ENCODE measurements at regions not wholly inside any gene's neighbourhood (a gene's known extent, or its start where the extent isn't known, plus 50 kb on each side); places are given as distances from the start of the nearest gene placed in this dataset.

DNA sequence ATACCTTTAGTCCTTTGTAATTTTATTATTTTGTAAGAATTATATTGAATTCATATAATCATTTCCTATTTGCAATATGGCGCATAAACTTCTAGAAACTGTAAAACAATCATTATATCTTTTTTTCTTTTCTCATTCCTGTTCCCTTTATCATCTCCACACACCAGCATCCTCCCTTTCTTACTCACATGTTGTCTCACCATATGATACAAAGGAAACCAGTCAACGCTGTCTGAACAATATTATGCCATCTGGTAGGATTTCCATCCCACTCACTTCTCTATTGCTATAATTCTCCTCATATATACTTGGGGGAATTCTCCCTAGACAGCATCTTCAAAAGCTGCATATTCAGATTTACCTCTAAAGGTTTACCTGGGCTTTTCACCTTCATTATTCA is 389.8 kb downstream of the NDFIP2 start:
- Histone ChIP-seq H3K36me3 (ENCODE audit: control insufficient read depth, insufficient read depth, low read length) (no peaks in the 10 kb centered on the region), H3K27me3 (ENCODE audit: control insufficient read depth, insufficient read depth, low read length) (no peaks in the 10 kb centered on the region), H3K4me3 (ENCODE audit: low read depth, low read length) (no peak overlapping the region)
- no peak for DNase-seq (ENCODE audit: low read depth)
- TF ChIP-seq, protein P1, sequence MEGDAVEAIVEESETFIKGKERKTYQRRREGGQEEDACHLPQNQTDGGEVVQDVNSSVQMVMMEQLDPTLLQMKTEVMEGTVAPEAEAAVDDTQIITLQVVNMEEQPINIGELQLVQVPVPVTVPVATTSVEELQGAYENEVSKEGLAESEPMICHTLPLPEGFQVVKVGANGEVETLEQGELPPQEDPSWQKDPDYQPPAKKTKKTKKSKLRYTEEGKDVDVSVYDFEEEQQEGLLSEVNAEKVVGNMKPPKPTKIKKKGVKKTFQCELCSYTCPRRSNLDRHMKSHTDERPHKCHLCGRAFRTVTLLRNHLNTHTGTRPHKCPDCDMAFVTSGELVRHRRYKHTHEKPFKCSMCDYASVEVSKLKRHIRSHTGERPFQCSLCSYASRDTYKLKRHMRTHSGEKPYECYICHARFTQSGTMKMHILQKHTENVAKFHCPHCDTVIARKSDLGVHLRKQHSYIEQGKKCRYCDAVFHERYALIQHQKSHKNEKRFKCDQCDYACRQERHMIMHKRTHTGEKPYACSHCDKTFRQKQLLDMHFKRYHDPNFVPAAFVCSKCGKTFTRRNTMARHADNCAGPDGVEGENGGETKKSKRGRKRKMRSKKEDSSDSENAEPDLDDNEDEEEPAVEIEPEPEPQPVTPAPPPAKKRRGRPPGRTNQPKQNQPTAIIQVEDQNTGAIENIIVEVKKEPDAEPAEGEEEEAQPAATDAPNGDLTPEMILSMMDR (IDR thresholded peaks at IDR 0.05; ENCODE audit: insufficient read depth, low read length, poor library complexity, severe bottlenecking), result no peak

DNA sequence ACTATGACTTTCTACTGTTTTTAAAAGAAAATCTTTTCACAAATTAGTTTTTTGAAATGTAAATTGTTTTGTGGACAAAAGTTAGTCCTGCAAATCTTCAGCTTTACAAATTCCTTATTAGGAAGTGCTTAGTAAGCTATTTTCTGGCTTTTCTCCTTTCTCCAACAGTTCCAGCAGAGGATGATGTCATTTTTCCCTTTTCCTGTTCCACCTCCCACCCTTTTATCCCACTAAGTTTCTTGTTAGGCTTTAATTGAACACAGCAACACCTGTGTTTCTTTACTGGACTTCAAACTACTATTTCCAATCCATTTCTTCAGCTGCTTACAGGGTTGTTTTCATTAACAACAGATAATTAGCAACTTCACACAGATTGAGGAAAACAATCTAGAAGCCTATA is 389.2 kb downstream of the NDFIP2 start:
- TF ChIP-seq, protein P1 (IDR thresholded peaks at IDR 0.05; ENCODE audit: insufficient read depth, low read length, poor library complexity, severe bottlenecking), result no peak
- DNase-seq (ENCODE audit: low read depth), result peak; percentile 14
- Histone ChIP-seq H3K27me3 (ENCODE audit: control insufficient read depth, insufficient read depth, low read length) (no peaks in the 10 kb centered on the region), H3K36me3 (ENCODE audit: control insufficient read depth, insufficient read depth, low read length) (no peaks in the 10 kb centered on the region), H3K4me3 (ENCODE audit: low read depth, low read length) (no peak overlapping the region)

DNA sequence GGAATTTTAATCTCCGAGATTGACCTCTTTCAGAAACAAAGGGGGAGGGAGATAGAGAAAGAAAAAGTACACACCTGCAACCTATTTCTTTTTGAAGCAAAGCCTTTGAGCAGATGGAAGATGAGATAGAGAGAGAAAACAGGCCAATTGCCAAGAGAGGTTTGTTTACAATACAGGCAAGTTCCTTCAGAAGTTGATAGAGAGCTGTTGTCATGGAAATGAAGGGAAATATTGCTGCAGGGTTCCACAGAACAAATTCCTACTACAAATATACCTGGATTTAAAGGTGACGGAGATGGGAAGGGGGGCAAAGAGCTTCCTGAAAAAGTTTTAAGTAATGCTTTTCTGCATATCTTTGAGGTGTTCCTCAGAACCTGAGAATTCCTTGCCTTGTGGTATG is 388.4 kb downstream of the NDFIP2 start:
- no peaks in the 10 kb centered on the region for H3K36me3 ChIP-seq (ENCODE audit: control insufficient read depth, insufficient read depth, low read length)
- TF ChIP-seq, protein P1 (IDR thresholded peaks at IDR 0.05; ENCODE audit: insufficient read depth, low read length, poor library complexity, severe bottlenecking), result no peak
- DNase-seq (ENCODE audit: low read depth), result peak; percentile 41
- H3K27me3 ChIP-seq (ENCODE audit: control insufficient read depth, insufficient read depth, low read length), result no peaks in the 10 kb centered on the region
- no peak overlapping the region for H3K4me3 ChIP-seq (ENCODE audit: low read depth, low read length)

DNA sequence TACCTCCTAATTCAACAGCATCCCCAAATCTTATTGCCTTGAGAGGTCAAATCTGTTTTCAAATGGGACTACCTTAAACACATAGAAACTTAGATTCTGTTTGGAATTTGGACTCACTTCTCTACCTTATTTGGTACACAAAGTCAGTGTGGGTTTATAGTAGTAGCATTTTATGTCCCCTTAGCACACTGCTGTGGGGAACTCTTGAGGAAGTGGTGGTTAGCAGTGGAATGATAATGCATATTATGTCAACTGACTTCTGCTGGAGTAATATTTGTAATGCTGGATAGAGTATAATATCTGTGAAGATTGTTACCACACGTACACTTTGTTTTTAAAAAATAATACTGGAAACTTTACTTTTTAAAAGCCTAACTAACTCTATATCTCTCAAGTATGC is 386.3 kb downstream of the NDFIP2 start:
- Histone ChIP-seq H3K4me3 (ENCODE audit: low read depth, low read length) (no peak overlapping the region), H3K36me3 (ENCODE audit: control insufficient read depth, insufficient read depth, low read length) (no peaks in the 10 kb centered on the region), H3K27me3 (ENCODE audit: control insufficient read depth, insufficient read depth, low read length) (no peaks in the 10 kb centered on the region)
- DNase-seq (ENCODE audit: low read depth), result no peak
- TF ChIP-seq, protein P1 (IDR thresholded peaks at IDR 0.05; ENCODE audit: insufficient read depth, low read length, poor library complexity, severe bottlenecking), result no peak

DNA sequence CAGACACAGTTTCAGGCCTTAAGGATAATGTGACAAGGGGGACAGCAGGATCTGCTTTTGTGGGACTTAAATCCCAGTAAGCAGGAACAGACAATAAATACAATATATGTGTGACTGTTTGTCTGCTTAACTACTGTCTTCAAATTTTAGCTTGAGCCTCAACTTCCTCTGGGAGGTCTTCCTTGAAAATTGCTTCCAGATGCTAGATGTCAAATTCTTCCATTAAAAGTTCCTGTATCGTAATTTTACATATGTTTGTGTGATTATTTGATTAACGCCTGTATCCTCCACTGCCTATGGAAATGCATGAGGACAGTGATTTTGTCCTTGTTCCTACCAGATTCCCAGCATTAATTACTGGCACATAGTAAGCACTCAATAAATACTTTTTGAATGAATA is 385.5 kb downstream of the NDFIP2 start:
- DNase-seq (ENCODE audit: low read depth), result no peak
- H3K4me3 ChIP-seq (ENCODE audit: low read depth, low read length), result no peak overlapping the region
- TF ChIP-seq, protein P1 (IDR thresholded peaks at IDR 0.05; ENCODE audit: insufficient read depth, low read length, poor library complexity, severe bottlenecking), result no peak
- H3K36me3 ChIP-seq (ENCODE audit: control insufficient read depth, insufficient read depth, low read length), result no peaks in the 10 kb centered on the region
- no peaks in the 10 kb centered on the region for H3K27me3 ChIP-seq (ENCODE audit: control insufficient read depth, insufficient read depth, low read length)

DNA sequence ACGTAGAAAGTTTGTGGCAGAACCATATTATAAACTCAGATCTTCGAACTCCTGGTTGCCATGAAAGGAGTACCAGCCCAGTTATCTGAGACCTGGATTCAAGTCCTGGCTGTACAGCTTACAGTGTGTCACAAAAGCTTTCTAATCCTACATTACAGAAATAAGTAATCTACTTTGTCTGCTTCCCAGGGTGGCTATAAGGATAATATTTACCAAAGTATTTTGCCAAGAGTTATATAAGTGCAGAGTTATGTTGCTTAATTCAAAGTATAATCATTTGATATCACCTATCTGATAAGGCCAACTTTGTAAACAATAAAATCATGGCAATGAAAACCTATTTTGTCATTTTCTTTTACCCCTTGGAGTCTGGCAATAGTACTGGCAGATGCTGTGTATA is 381.6 kb downstream of the NDFIP2 start:
- Histone ChIP-seq H3K27me3 (ENCODE audit: control insufficient read depth, insufficient read depth, low read length) (no peaks in the 10 kb centered on the region), H3K36me3 (ENCODE audit: control insufficient read depth, insufficient read depth, low read length) (no peaks in the 10 kb centered on the region), H3K4me3 (ENCODE audit: low read depth, low read length) (no peak overlapping the region)
- DNase-seq (ENCODE audit: low read depth), result no peak
- TF ChIP-seq, protein P1 (IDR thresholded peaks at IDR 0.05; ENCODE audit: insufficient read depth, low read length, poor library complexity, severe bottlenecking), result no peak
